Skeletal muscle tissue (tissue), 3 donors: ENCODE measurements at regions not wholly inside any gene's neighbourhood (a gene's known extent, or its start where the extent isn't known, plus 50 kb on each side); places are given as distances from the start of the nearest gene placed in this dataset.
A peak's percentile ranks its signal among the peaks of the same experiment; 100 is the strongest.

ENCODE experiments used
- H3K27ac ChIP-seq: one replicate; pipeline ENCODE4 v1.7.0; 2013; ENCODE audit warnings: mild to moderate bottlenecking, low read depth, low read length, inconsistent platforms
- H3K27me3 ChIP-seq, 3 donors: one replicate each; pipeline ENCODE4 v1.7.0; 2013; ENCODE audit warnings: low read length in 3 of 3; ENCODE audit not compliant: control insufficient read depth in 3 of 3, insufficient read depth in 3 of 3
- H3K36me3 ChIP-seq, 3 donors: one replicate each; pipeline ENCODE4 v1.7.0; 2013; ENCODE audit warnings: low read length in 3 of 3; ENCODE audit not compliant: control insufficient read depth in 3 of 3, insufficient read depth in 3 of 3
- H3K4me1 ChIP-seq, 3 donors: one replicate each; pipeline ENCODE4 v1.7.0; 2013; ENCODE audit warnings: low read length in 3 of 3, mild to moderate bottlenecking in 3 of 3; ENCODE audit not compliant: control insufficient read depth in 3 of 3, insufficient read depth in 3 of 3
- H3K4me3 ChIP-seq, 3 donors: one replicate each; pipeline ENCODE4 v1.7.0; 2013; ENCODE audit warnings: low read length in 3 of 3
- H3K9ac ChIP-seq, 3 donors: one replicate each; pipeline ENCODE4 v1.7.0; 2013; ENCODE audit warnings: low read length in 3 of 3, mild to moderate bottlenecking in 3 of 3, moderate library complexity in 2 of 3, low read depth in 1 of 3
- H3K9me3 ChIP-seq, 3 donors: one replicate each; pipeline ENCODE4 v1.7.0; 2013; ENCODE audit warnings: low read length in 3 of 3; ENCODE audit not compliant: control insufficient read depth in 3 of 3
- donor health status: Osteomylitis.

DNA sequence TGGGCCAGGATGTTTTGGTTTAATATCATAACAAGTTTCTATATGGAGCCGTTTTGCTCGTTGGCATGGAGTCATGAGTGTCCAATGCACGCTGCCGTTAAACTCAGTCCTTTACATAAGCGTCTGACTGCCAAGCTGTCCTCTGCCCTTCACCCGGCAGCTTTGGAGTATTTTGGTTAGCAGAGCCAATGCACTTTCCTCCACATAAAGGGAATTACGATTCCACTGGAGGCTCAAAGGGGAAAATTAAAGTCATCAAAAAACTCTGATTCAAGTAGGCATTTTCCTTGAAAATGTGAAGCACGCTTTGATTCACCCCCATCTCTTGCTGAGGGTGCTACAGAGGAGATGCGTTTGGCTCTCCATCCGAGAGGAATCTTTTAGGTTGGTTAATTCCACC is 144.4 kb upstream of the ARGLU1 start:
- no peak overlapping the region for H3K4me3 ChIP-seq
- no peaks in the 10 kb centered on the region for H3K27me3 ChIP-seq
- H3K9me3 ChIP-seq = no peaks in the 10 kb centered on the region
- no peak overlapping the region for H3K27ac ChIP-seq
- no peaks in the 10 kb centered on the region for H3K36me3 ChIP-seq
- no peaks in the 10 kb centered on the region for H3K4me1 ChIP-seq
- no peak overlapping the region for H3K9ac ChIP-seq

DNA sequence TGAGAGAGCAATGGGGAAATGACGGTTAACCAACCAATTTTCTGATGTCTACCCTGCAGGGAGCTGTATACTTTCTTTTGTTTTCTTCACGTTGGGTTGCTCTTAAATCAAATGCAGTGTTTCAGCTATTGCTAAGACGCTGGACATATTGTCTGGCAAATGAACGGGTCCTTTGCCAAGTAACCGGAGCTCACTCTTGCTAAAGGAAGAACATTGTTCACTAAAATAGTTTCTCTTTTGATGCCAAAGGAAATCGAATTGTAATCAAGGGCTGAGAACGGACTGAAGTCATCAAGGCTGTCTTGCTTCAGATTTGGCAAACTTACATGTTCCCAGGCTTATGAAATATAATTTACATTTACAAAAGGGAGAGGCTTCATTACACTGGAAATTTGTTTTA is 142.3 kb upstream of the ARGLU1 start:
- Histone ChIP-seq H3K36me3 (no peaks in the 10 kb centered on the region), H3K9ac (peak overlapping the region in 1 of 3 donors; percentile 63)

DNA sequence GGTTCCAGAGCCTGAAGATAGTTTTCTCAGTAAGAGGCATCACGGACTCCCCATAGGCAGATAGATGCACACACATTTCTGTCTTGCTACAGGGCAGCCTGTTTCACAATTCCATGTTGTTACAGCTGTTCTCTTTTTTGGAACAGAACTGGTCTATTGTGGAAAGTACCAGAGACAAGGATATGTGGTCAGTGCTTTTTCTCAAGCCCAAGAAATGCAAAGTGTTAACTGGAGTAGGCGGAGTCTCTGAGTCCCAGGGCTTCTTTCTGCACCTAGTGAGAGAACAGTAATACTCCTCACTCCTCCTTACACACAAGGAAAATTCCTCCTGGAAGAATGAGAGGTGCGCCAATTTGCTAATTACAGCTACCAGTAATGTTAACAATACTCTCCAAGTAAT is 141.6 kb upstream of the ARGLU1 start:
- H3K4me1 ChIP-seq = no peaks in the 10 kb centered on the region
- no peaks in the 10 kb centered on the region for H3K9me3 ChIP-seq
- H3K27ac ChIP-seq = peak overlapping the region; percentile 65
- H3K36me3 ChIP-seq = no peaks in the 10 kb centered on the region
- no peaks in the 10 kb centered on the region for H3K27me3 ChIP-seq
- peak overlapping the region in 1 of 3 donors; percentile 63 for H3K9ac ChIP-seq
- peak overlapping the region in 2 of 3 donors; percentile 42 to 44 for H3K4me3 ChIP-seq

More for the DNA sequence above, 142.3 kb upstream of the ARGLU1 start:
- Histone ChIP-seq H3K9me3 (no peaks in the 10 kb centered on the region), H3K27me3 (no peaks in the 10 kb centered on the region), H3K4me3 (peak overlapping the region; percentile 15 to 44 (median 42)), H3K4me1 (no peaks in the 10 kb centered on the region), H3K27ac (peak overlapping the region; percentile 65)

DNA sequence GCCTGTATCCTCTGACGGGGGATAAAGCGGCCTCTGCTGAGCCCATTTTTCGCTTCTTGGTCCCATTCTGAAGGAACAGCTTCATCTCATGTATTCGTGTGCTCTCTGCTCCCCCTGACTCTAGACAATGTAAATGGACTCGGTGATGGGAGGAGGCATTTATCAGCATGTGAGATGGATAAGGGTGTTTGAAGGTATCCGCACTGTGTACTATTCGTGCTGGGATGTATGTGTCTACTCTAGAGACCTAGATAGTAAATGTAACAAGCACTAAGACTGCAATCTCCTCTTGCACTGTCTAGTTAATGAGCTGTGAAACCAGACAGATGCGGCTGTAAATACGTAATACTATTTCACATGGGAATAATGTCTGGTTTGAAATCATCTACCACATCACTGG is 134.6 kb upstream of the ARGLU1 start:
- Histone ChIP-seq H3K27me3 (no peaks in the 10 kb centered on the region), H3K36me3 (no peaks in the 10 kb centered on the region), H3K9ac (no peak overlapping the region), H3K27ac (peak overlapping the region; percentile 58), H3K9me3 (no peaks in the 10 kb centered on the region), H3K4me3 (peak overlapping the region in 1 of 3 donors; percentile 42), H3K4me1 (no peaks in the 10 kb centered on the region)

DNA sequence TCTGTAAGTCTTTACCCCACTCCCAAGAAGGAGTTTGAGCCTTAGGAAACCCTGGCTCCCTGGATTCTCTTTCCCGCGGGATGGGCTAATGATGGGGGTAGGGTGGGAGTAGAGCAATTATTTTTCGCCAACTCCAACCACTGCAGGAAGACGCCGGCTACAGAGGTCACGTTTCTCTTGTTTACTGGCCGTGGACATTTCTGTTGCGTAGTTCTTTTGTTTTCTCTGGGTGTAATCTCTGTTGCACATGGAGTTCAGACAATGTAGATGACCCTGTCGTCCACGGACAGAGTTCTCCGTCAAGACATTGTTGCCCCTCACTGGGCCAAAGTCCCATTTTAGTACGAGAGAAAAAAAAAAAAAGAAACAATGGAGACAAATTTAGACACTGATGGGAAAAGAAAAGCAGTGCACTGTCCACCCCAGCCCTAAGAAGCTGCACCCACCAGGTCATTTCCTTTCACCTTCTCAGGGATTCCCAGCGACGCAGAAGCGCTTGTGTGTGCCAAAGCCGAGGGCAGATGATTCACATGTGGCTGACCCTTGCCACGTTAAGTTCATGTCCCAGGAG is 133.9 kb upstream of the ARGLU1 start:
- H3K4me3 ChIP-seq = no peak overlapping the region
- H3K27ac ChIP-seq = peak overlapping the region; percentile 58
- H3K9me3 ChIP-seq = no peaks in the 10 kb centered on the region
- no peaks in the 10 kb centered on the region for H3K27me3 ChIP-seq
- no peaks in the 10 kb centered on the region for H3K4me1 ChIP-seq
- no peak overlapping the region for H3K9ac ChIP-seq
- no peaks in the 10 kb centered on the region for H3K36me3 ChIP-seq

DNA sequence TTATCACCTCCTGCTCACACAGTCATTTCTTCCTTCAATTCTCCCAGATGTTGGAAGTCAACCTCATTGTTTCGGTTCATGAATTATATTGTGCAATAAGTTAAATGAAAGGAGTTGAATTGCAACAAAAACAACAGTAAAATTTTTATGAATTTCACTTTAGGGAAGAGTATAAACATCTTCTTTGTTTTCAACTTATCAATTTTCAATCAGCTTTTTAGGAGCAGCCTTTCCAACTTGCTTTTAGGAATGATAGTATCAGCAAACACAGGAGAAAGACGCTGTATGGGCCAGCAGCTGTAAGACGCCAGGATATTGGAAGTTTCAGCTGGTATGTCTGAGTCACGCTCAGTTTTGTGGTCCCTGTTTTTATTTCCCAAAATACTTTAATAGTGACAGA is 132.5 kb upstream of the ARGLU1 start:
- no peaks in the 10 kb centered on the region for H3K27me3 ChIP-seq
- no peaks in the 10 kb centered on the region for H3K9me3 ChIP-seq
- no peak overlapping the region for H3K9ac ChIP-seq
- H3K27ac ChIP-seq = no peak overlapping the region
- no peaks in the 10 kb centered on the region for H3K36me3 ChIP-seq
- H3K4me3 ChIP-seq = no peak overlapping the region
- H3K4me1 ChIP-seq = no peaks in the 10 kb centered on the region

DNA sequence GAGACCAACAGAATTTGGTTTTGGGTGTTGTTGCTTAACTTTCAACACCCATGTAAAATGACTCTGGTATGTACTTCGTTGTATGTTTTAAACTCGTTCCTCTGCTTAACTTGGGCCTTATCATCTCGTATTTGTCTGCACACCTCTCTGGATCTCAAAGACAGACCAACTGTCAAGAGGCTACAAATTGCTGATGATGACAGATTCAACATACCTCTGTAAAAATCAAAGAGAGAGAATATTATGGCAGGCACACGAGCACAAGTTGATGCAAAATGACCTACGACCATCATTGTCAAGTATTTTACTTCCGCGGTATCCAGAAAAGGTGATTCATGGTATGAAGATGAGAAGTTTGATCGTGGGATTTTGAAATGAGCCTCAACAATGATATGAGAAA is 132.1 kb upstream of the ARGLU1 start:
- no peak overlapping the region for H3K9ac ChIP-seq
- H3K36me3 ChIP-seq = no peaks in the 10 kb centered on the region
- no peak overlapping the region for H3K4me3 ChIP-seq
- H3K27ac ChIP-seq = no peak overlapping the region
- H3K9me3 ChIP-seq = no peaks in the 10 kb centered on the region
- H3K27me3 ChIP-seq = no peaks in the 10 kb centered on the region
- H3K4me1 ChIP-seq = no peaks in the 10 kb centered on the region

DNA sequence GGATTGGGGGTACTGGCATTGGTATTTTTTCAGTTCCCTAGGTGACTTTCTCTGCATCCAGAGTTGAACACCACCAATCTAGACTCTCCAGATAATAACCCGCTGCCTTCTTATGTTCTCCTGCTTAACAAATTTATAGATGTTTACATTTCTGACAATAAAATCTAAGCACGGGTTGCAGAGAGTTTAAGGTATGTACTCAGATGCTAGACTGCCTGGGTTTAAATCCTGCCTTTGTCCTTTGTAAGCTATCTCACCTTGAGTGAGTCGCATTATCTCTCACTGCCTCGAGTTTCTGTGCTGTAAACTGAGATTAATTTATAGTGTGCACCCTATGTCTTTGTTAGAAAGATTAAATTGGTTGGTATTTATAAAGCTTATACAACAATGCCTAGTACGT is 131.4 kb upstream of the ARGLU1 start:
- Histone ChIP-seq H3K27me3 (no peaks in the 10 kb centered on the region), H3K9ac (no peak overlapping the region), H3K27ac (no peak overlapping the region), H3K9me3 (no peaks in the 10 kb centered on the region), H3K4me3 (no peak overlapping the region), H3K36me3 (no peaks in the 10 kb centered on the region), H3K4me1 (no peaks in the 10 kb centered on the region)

DNA sequence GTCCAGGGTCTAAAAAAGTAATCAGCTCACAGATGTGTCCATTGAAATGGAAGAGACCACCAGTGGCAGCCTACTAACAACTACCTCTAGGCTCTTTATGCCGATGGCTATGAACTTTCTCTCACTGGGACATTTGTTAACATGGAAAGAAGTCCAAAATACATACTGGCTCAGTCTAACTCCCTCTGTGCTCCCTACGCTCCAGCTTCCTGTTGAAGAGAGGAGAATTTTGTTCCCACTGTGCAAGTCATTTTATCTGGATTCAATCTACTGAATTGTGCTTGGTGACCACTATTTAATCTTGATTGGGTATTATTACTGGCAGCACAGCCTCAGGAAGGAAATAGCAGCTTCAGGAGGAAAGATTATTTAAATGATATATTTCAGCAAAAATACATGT is 128.8 kb upstream of the ARGLU1 start:
- Histone ChIP-seq H3K9ac (no peak overlapping the region), H3K4me3 (no peak overlapping the region), H3K9me3 (no peaks in the 10 kb centered on the region), H3K36me3 (no peaks in the 10 kb centered on the region), H3K27me3 (no peaks in the 10 kb centered on the region), H3K27ac (no peak overlapping the region), H3K4me1 (no peaks in the 10 kb centered on the region)

DNA sequence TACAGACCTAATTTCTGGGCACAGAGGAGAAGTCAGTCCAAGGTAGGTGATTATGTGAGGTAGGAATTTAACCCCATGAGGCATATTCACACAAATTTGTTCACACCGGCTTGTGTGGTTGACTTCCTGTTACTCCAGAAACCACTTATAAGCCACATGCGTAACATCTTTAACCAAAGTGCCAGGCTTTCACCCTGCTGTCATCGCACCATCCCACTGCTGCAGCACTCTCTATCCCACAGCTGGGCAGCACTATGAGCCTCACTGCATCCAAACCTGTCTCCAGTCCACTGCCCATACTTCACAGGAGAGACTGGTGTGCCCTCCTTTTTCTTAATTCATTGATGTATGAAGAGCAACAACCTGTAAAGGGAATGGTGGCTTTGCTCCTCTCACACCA is 128.2 kb upstream of the ARGLU1 start:
- Histone ChIP-seq H3K9ac (no peak overlapping the region), H3K27ac (no peak overlapping the region), H3K36me3 (no peaks in the 10 kb centered on the region), H3K27me3 (no peaks in the 10 kb centered on the region), H3K9me3 (no peaks in the 10 kb centered on the region), H3K4me1 (no peaks in the 10 kb centered on the region), H3K4me3 (no peak overlapping the region)

DNA sequence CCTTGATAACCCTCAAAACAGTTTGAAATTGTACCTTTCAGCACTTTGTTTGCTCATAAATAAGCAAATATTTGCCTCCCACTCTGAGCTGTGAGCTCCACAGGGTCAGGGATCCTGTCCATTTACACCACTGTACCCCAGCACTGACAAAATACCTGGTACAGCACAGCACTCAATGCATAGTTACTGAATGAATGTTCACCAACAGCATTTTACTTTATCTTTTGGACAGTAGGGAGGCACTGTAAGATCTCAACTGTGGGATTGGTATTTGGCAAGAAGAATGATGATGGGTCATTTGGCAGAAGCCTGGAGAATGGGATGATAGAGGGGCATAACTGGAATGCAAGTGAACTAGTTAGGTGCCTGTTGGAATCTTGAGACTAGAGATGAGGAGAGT is 127.2 kb upstream of the ARGLU1 start:
- Histone ChIP-seq H3K4me1 (no peaks in the 10 kb centered on the region), H3K9ac (no peak overlapping the region), H3K9me3 (no peaks in the 10 kb centered on the region), H3K36me3 (no peaks in the 10 kb centered on the region), H3K4me3 (no peak overlapping the region), H3K27ac (no peak overlapping the region), H3K27me3 (no peaks in the 10 kb centered on the region)
